OCI-LY3 (cell line): ENCODE measurements at regions not wholly inside any gene's neighbourhood (a gene's known extent, or its start where the extent isn't known, plus 50 kb on each side); places are given as distances from the start of the nearest gene placed in this dataset.

Source experiments
- H2AFZ ChIP-seq: fragments of 200-600, 300-600 bp; shearing (Covaris generic); 2 replicates; pipeline ENCODE4 v1.6.0; 2014; ENCODE audit warnings: antibody characterized with exemption, low read depth, low read length
- H3K27ac ChIP-seq: fragments of 200-600, 300-600 bp; sonication (generic); 2 replicates; pipeline ENCODE4 v1.5.1; 2014; ENCODE audit warnings: mild to moderate bottlenecking, low read length, moderate library complexity, mixed read lengths
- H3K27me3 ChIP-seq: fragments of 200-600, 300-600 bp; sonication (generic); 2 replicates; pipeline ENCODE4 v1.6.1; 2014; ENCODE audit warnings: low read depth, low read length, mixed read lengths
- H3K36me3 ChIP-seq: fragments of 200-600, 300-600 bp; sonication (generic); replicated peaks from 2 replicates; pipeline ENCODE3; 2014; ENCODE audit warnings: low read depth, low read length, mixed read lengths
- H3K4me1 ChIP-seq: fragments of 300-600, 200-600 bp; sonication (generic); 2 replicates; pipeline ENCODE4 v1.6.1; 2014; ENCODE audit warnings: low read length, mixed read lengths
- H3K4me2 ChIP-seq: fragments of 200-600, 300-600 bp; sonication (generic); 2 replicates; pipeline ENCODE4 v1.6.1; 2014; ENCODE audit warnings: low read length, mixed read lengths
- H3K4me3 ChIP-seq: fragments of 300-600, 200-600 bp; sonication (generic); 2 replicates; pipeline ENCODE4 v1.5.1; 2014; ENCODE audit warnings: antibody characterized with exemption, mild to moderate bottlenecking, low read length, moderate library complexity
- H3K79me2 ChIP-seq: fragments of 300-600, 200-600 bp; shearing (Covaris generic); 2 replicates; pipeline ENCODE4 v1.6.1; 2014; ENCODE audit warnings: mild to moderate bottlenecking, low read length, mixed read lengths
- H3K9ac ChIP-seq: fragments of 300-600, 200-600 bp; shearing (Covaris generic); 2 replicates; pipeline ENCODE4 v1.6.0; 2014; ENCODE audit warnings: mild to moderate bottlenecking, low read length, moderate library complexity
- H3K9me3 ChIP-seq: fragments of 200-600, 300-600 bp; shearing (Covaris generic); 2 replicates; pipeline ENCODE4 v1.6.1; 2014; ENCODE audit warnings: low read length, mixed read lengths; ENCODE audit not compliant: insufficient read depth
- H4K20me1 ChIP-seq: fragments of 200-600, 300-600 bp; sonication (generic); 2 replicates; pipeline ENCODE4 v1.6.1; 2016; ENCODE audit warnings: low read length, mixed read lengths; ENCODE audit not compliant: insufficient read depth
- EZH2phosphoT487 ChIP-seq: fragments of 200-600 bp; shearing (Covaris generic); IDR thresholded peaks from 2 replicates; pipeline ENCODE4 v1.6.1; 2018; ENCODE audit warnings: antibody characterized with exemption, mixed run types, low read depth
- TF ChIP-seq, protein P1 (sequence below): fragments of 200-600, 300-600 bp; sonication (generic); IDR thresholded peaks from 2 replicates; pipeline ENCODE4 v1.5.1; 2014; ENCODE audit warnings: antibody characterized with exemption, low read length, low read depth

DNA sequence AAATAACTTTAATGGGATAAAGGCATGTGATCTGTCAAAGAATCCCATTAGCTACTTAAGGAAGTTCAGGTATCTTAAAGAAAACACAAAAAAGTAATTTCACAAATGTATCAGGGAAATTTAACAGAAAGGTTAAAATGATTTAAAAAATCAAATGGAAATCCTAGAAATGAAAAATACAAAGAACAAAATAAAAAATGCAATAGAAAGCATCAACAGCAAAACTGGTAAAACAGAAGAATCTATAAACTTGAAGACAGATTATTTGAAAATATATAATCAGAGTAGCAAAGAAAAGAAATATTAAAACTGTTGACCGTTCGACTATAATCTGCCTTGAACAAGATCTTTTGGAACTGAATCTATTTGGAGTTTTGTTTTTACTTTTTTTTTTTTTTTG is 279.4 kb upstream of the SYT1 start:
- Histone ChIP-seq H4K20me1 (no peaks in the 10 kb centered on the region), H3K36me3 (no peaks in the 10 kb centered on the region), H3K27me3 (no peaks in the 10 kb centered on the region), H3K4me1 (no peaks in the 10 kb centered on the region), H3K4me2 (no peak overlapping the region), H3K9me3 (peaks cover 21% of the 10 kb centered on the region; the same call in 1 of the 2 replicates), H3K79me2 (no peaks in the 10 kb centered on the region), H3K4me3 (no peak overlapping the region), H2AFZ (no peak overlapping the region), H3K9ac (no peak overlapping the region), H3K27ac (no peak overlapping the region)
- TF ChIP-seq EZH2phosphoT487 = no peak
- TF ChIP-seq, protein P1, sequence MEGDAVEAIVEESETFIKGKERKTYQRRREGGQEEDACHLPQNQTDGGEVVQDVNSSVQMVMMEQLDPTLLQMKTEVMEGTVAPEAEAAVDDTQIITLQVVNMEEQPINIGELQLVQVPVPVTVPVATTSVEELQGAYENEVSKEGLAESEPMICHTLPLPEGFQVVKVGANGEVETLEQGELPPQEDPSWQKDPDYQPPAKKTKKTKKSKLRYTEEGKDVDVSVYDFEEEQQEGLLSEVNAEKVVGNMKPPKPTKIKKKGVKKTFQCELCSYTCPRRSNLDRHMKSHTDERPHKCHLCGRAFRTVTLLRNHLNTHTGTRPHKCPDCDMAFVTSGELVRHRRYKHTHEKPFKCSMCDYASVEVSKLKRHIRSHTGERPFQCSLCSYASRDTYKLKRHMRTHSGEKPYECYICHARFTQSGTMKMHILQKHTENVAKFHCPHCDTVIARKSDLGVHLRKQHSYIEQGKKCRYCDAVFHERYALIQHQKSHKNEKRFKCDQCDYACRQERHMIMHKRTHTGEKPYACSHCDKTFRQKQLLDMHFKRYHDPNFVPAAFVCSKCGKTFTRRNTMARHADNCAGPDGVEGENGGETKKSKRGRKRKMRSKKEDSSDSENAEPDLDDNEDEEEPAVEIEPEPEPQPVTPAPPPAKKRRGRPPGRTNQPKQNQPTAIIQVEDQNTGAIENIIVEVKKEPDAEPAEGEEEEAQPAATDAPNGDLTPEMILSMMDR = no peak

DNA sequence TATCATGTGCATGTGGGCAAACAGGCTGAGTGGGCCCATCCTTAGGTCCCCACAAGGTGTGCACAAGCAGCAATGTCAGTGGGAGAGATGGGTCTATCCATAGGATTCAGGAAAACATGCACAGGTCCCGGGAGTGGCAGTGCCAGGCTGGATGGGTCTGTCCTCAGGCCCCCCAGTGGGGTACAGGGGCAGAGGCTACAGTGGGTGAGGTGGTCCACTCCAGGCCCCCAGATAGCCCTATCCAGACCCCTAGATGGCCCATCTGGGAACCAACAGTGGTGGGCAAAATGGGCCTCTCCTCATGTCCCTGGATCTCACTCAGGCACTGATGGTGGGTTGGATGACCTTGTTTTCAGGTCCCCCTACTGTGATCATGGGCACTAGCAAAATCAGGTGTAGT is 277.8 kb upstream of the SYT1 start:
- H3K4me2 ChIP-seq = no peak overlapping the region
- TF ChIP-seq, protein P1 = no peak
- no peak for TF ChIP-seq EZH2phosphoT487
- H3K27ac ChIP-seq = no peak overlapping the region
- H3K4me3 ChIP-seq = no peak overlapping the region
- H3K79me2 ChIP-seq = no peaks in the 10 kb centered on the region
- H3K36me3 ChIP-seq = no peaks in the 10 kb centered on the region
- H3K27me3 ChIP-seq = no peaks in the 10 kb centered on the region
- no peak overlapping the region for H2AFZ ChIP-seq
- no peaks in the 10 kb centered on the region for H4K20me1 ChIP-seq
- no peak overlapping the region for H3K9ac ChIP-seq
- no peaks in the 10 kb centered on the region for H3K4me1 ChIP-seq
- H3K9me3 ChIP-seq = peaks cover 21% of the 10 kb centered on the region; the same call in 1 of the 2 replicates

DNA sequence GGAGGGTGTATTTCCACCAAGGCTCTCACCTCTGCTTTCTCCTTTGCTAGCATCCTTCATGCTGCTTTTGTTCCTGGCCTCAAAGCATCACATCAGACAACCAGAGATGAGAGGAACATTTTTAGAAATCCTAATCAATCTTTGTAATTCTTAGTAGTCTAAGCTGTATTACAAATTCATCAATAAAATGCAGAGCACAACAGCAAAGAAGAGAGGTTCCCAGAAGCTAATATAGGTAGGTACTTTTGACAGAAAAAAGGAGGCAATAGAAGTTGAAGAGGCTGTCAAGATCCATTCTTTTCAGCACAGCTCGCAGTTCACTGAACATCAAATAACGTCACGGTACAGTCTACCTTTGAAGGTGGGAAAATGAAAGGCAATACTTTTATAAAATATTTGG is 265.2 kb upstream of the SYT1 start:
- Histone ChIP-seq H2AFZ (no peak overlapping the region), H3K36me3 (no peaks in the 10 kb centered on the region), H3K4me3 (no peak overlapping the region), H3K9ac (no peak overlapping the region), H3K79me2 (no peaks in the 10 kb centered on the region), H3K27ac (no peak overlapping the region), H3K4me2 (no peak overlapping the region), H3K9me3 (no peaks in the 10 kb centered on the region), H3K4me1 (no peaks in the 10 kb centered on the region), H4K20me1 (no peaks in the 10 kb centered on the region), H3K27me3 (no peaks in the 10 kb centered on the region)
- no peak for TF ChIP-seq EZH2phosphoT487
- TF ChIP-seq, protein P1 = no peak

DNA sequence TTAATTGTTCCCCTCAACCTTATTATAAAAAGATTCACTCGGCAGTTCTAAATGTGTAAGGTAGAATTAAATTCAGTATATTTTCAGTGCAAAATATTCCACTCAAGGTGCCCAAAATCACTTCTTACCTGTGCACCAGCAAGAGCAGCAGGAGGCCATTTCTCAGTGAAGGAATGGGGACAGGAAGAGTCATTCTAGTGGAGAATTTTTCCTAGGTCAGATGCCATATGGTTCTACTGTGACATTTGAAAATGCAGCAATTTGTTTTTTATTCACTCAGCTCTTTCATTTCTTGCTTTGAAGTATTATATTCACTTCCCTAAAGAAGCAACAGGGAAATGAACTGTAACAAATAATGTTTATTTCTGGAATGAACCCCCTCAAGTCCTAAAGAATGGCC is 264.0 kb upstream of the SYT1 start:
- Histone ChIP-seq H3K4me2 (no peak overlapping the region), H3K9me3 (no peaks in the 10 kb centered on the region), H3K27ac (no peak overlapping the region), H3K9ac (no peak overlapping the region), H3K4me3 (no peak overlapping the region), H3K27me3 (no peaks in the 10 kb centered on the region), H3K4me1 (no peaks in the 10 kb centered on the region), H3K79me2 (no peaks in the 10 kb centered on the region), H4K20me1 (no peaks in the 10 kb centered on the region), H2AFZ (no peak overlapping the region), H3K36me3 (no peaks in the 10 kb centered on the region)
- TF ChIP-seq EZH2phosphoT487 = no peak
- TF ChIP-seq, protein P1 = no peak
